SH-SY5Y (cell line): ENCODE measurements at regions not wholly inside any gene's neighbourhood (a gene's known extent, or its start where the extent isn't known, plus 50 kb on each side); places are given as distances from the start of the nearest gene placed in this dataset.

Source experiments
- GATA2 ChIP-seq: IDR thresholded peaks from 2 replicates; pipeline ENCODE4 v1.6.1; 2011; ENCODE audit warnings: mild to moderate bottlenecking, low read depth, low read length
- GATA3 ChIP-seq: IDR thresholded peaks from 2 replicates; pipeline ENCODE4 v1.6.1; 2011; ENCODE audit warnings: low read depth, mild to moderate bottlenecking, low read length, moderate library complexity

GRCh38 chr6:144737998-144738397 is 452.9 kb downstream of the UTRN start:
- TF ChIP-seq GATA2: no peak
- no peak for TF ChIP-seq GATA3
